Endothelial cell (in vitro differentiated cells): ENCODE measurements at regions not wholly inside any gene's neighbourhood (a gene's known extent, or its start where the extent isn't known, plus 50 kb on each side); places are given as distances from the start of the nearest gene placed in this dataset.

Experiments used
- DNase-seq: peaks from one replicate; pipeline ENCODE4 v3.0.0; 2021; ENCODE audit warnings: low spot score
- H3K27ac Mint-ChIP-seq: one replicate; pipeline ENCODE4 v1.8.0; 2021; ENCODE audit warnings: mixed read lengths, inconsistent platforms; ENCODE audit not compliant: unreplicated experiment
- H3K27me3 Mint-ChIP-seq: one replicate; pipeline ENCODE4 v1.8.0; 2021; ENCODE audit warnings: mild to moderate bottlenecking, moderate library complexity, mixed read lengths, inconsistent platforms; ENCODE audit not compliant: unreplicated experiment
- H3K36me3 Mint-ChIP-seq: one replicate; pipeline ENCODE4 v1.8.0; 2021; ENCODE audit warnings: mild to moderate bottlenecking, low read depth, mixed read lengths, inconsistent platforms; ENCODE audit not compliant: unreplicated experiment
- H3K4me1 Mint-ChIP-seq: one replicate; pipeline ENCODE4 v1.8.0; 2021; ENCODE audit warnings: mild to moderate bottlenecking, mixed read lengths, inconsistent platforms; ENCODE audit not compliant: unreplicated experiment
- H3K4me3 Mint-ChIP-seq: one replicate; pipeline ENCODE4 v1.8.0; 2021; ENCODE audit warnings: mild to moderate bottlenecking, mixed read lengths, inconsistent platforms; ENCODE audit not compliant: unreplicated experiment
- H3K9me3 Mint-ChIP-seq: one replicate; pipeline ENCODE4 v1.8.0; 2021; ENCODE audit warnings: mixed read lengths, inconsistent platforms; ENCODE audit not compliant: unreplicated experiment
- CTCF ChIP-seq: fragments of 200-600 bp; sonication (generic); IDR thresholded peaks from one replicate; pipeline ENCODE4 v1.5.0; 2021; ENCODE audit warnings: antibody characterized with exemption; ENCODE audit not compliant: unreplicated experiment

- no peak for DNase-seq
Observed at GRCh38 chr7:156236936-156237599, 403.5 kb upstream of the RNF32 start.

GRCh38 chr7:156236181-156236889 is 404.2 kb upstream of the RNF32 start:
- TF ChIP-seq CTCF: no peak
- no peaks in the 10 kb centered on the region for H3K9me3 Mint-ChIP-seq
- H3K27me3 Mint-ChIP-seq: peaks cover 4% of the 10 kb centered on the region
- no peak for DNase-seq
- H3K4me3 Mint-ChIP-seq: no peak overlapping the region
- H3K4me1 Mint-ChIP-seq: peaks cover 5% of the 10 kb centered on the region
- H3K36me3 Mint-ChIP-seq: no peaks in the 10 kb centered on the region
- H3K27ac Mint-ChIP-seq: no peak overlapping the region

More at GRCh38 chr7:156236936-156237599, 403.5 kb upstream of the RNF32 start:
- Mint-ChIP-seq H3K27me3 (peaks cover 4% of the 10 kb centered on the region), H3K4me3 (no peak overlapping the region), H3K9me3 (no peaks in the 10 kb centered on the region), H3K4me1 (peaks cover 11% of the 10 kb centered on the region), H3K36me3 (no peaks in the 10 kb centered on the region), H3K27ac (no peak overlapping the region)
- TF ChIP-seq CTCF: no peak

- no peak for TF ChIP-seq CTCF
- no peaks in the 10 kb centered on the region for H3K4me1 Mint-ChIP-seq
- DNase-seq: no peak
- H3K27me3 Mint-ChIP-seq: peaks cover 4% of the 10 kb centered on the region
- no peaks in the 10 kb centered on the region for H3K9me3 Mint-ChIP-seq
- H3K4me3 Mint-ChIP-seq: no peak overlapping the region
- no peaks in the 10 kb centered on the region for H3K36me3 Mint-ChIP-seq
- no peak overlapping the region for H3K27ac Mint-ChIP-seq
Observed at GRCh38 chr7:156234666-156235494, 405.7 kb upstream of the RNF32 start.

GRCh38 chr7:156234192-156234591 is 406.4 kb upstream of the RNF32 start:
- no peaks in the 10 kb centered on the region for H3K9me3 Mint-ChIP-seq
- H3K27ac Mint-ChIP-seq: no peak overlapping the region
- no peaks in the 10 kb centered on the region for H3K36me3 Mint-ChIP-seq
- no peak overlapping the region for H3K4me3 Mint-ChIP-seq
- TF ChIP-seq CTCF: no peak
- DNase-seq: no peak
- H3K27me3 Mint-ChIP-seq: peaks cover 4% of the 10 kb centered on the region
- H3K4me1 Mint-ChIP-seq: no peaks in the 10 kb centered on the region
